AG09309 (cell line): ENCODE measurements at regions not wholly inside any gene's neighbourhood (a gene's known extent, or its start where the extent isn't known, plus 50 kb on each side); places are given as distances from the start of the nearest gene placed in this dataset.

ENCODE experiments used
- DNase-seq: peaks from one replicate; pipeline ENCODE4 v3.0.0-alpha.2; 2010; ENCODE audit warnings: low read depth
- H3K4me3 ChIP-seq: 2 replicates; pipeline ENCODE4 v1.5.1; 2011; ENCODE audit warnings: mild to moderate bottlenecking, low read depth, low read length, moderate library complexity; ENCODE audit not compliant: control insufficient read depth
- TF ChIP-seq, protein P1 (sequence below): IDR thresholded peaks from 2 replicates; pipeline ENCODE4 v1.5.1; 2011; ENCODE audit warnings: mild to moderate bottlenecking, low read depth, low read length, inconsistent platforms; ENCODE audit not compliant: insufficient read depth, control insufficient read depth; ENCODE audit errors: missing control alignments

DNA sequence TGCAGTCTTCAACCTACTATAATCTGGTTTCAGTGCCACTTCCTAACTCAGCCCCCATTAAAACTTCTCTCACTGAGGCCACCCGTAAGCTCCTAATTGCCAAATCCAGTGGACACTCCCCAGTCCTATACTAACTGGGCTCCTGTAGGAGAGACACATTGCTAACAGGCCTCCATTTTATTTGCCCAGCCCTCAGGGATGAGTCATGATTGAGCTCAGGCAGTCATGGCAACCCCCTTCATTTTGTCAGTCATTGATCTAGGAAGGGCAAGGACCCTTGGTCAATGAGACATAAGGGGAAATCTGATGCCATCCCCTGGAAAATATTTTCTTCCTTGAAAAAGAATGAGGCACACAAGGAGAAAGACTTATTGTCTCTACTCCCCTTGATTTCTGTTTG is 70.1 kb upstream of the HIF1A start:
- DNase-seq: no peak
- TF ChIP-seq, protein P1, sequence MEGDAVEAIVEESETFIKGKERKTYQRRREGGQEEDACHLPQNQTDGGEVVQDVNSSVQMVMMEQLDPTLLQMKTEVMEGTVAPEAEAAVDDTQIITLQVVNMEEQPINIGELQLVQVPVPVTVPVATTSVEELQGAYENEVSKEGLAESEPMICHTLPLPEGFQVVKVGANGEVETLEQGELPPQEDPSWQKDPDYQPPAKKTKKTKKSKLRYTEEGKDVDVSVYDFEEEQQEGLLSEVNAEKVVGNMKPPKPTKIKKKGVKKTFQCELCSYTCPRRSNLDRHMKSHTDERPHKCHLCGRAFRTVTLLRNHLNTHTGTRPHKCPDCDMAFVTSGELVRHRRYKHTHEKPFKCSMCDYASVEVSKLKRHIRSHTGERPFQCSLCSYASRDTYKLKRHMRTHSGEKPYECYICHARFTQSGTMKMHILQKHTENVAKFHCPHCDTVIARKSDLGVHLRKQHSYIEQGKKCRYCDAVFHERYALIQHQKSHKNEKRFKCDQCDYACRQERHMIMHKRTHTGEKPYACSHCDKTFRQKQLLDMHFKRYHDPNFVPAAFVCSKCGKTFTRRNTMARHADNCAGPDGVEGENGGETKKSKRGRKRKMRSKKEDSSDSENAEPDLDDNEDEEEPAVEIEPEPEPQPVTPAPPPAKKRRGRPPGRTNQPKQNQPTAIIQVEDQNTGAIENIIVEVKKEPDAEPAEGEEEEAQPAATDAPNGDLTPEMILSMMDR: no peak
- no peak overlapping the region for H3K4me3 ChIP-seq

DNA sequence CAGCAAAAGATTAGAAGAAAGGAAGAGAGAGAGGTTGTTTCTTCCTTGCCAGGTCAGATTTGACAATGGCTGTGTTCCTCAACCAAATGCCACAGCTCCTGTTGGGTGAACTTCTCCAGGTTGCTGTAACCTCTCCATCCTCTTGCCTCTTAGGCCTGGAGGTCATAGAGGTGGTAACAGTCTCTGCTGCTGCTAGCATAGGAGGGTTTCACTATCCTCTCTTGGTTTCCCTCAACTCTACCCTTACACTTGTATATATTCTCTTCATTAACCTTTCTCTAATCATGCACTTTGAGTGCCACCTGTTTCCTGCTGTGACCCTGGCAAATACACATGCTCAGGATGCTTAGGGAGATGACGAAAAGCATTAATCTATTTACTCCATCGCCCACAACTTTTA is 67.7 kb upstream of the HIF1A start:
- TF ChIP-seq, protein P1: no peak
- no peak for DNase-seq
- H3K4me3 ChIP-seq: no peak overlapping the region

DNA sequence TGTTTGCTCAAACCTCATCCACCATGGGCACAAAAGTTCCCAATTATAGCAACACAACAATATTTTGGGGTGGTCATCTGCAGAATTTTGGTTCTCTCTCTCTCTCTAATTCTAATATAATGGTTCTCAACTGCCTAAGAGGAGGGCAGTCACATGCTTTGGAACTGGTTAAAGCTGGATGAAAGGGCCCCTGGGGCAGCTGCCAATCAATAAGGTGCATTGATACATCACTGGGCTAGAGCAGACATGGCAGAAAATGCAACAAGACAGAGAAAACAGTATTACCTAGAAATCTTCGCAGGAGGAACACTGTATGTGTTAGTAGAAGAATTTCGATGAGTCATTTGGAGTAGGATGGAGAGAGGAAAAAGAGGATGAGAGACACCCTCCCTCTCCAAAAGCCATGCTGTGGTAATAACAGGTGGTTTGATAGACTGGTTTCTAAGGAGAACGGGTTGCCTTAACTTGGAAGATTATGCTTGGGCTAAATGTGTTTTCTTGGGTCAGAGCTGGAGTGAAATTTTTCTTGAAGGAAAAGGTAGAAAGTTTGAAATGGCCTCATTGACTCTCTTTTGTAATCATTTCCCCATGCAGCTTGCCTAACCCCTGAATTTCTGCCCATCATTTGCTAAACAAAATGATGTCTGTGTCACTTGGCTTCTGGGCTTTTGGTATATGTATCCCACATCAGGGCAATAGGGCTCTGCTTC is 67.1 kb upstream of the HIF1A start:
- no peak for DNase-seq
- TF ChIP-seq, protein P1: no peak
- H3K4me3 ChIP-seq: no peak overlapping the region

DNA sequence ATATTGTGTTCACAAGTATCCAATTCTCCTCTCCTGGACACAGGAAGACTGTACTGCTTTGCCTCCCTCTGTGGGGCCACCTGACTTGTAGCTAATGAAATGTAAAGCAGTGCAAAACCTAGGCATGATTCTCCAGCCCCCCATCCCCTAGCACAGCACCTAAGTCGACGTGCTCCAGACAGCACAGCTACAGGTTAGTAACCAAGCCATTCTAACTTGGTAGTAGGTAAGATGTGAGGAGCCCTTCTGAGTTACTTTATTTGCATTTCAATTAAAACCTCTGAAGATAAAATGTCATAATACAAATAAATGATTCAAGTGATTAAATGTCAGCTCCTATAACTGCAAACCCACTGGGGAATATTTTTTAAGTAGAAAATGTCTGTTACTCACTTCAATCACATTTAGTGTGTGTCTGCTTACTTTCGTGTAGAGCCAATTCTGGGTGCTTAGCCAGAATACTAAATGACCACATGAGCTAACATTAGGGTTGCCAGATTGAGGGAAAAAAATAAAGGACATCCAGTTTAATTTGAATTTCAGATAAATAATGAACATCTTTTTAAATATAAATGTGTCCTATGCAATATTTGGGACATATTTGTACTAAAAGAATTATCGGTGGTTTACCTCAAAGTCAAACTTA is 64.8 kb upstream of the HIF1A start:
- H3K4me3 ChIP-seq: no peak overlapping the region
- no peak for DNase-seq
- TF ChIP-seq, protein P1: no peak

DNA sequence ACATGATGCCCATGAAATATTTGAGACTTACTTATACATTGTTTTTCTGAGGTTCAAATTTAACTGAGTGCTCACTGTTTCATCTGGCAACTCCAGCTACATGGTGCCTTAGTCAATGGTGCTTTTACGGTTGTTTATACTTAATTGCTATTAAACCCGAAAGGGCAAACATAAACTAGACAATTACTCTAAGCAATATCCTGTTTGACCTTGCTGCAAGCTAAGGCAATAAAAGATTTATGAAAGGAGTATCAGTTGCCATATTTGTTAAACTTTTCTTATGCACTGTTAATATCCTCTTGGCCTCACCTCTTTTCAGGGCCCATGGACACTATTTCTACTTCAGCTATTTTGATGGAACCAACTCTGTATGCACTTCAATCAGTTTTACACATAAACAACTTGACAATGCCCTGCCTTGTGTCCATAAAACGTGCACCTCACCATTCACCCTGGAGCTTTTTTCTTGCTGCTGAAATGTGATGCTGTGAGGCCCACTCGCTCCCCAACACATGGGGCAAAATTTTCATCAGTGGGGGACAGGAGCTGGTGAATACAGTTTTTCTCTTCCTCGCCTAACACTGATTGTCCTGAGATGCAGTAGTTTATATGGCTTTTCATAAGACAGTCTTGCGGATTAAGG is 64.1 kb upstream of the HIF1A start:
- TF ChIP-seq, protein P1: no peak
- no peak for DNase-seq
- H3K4me3 ChIP-seq: no peak overlapping the region

DNA sequence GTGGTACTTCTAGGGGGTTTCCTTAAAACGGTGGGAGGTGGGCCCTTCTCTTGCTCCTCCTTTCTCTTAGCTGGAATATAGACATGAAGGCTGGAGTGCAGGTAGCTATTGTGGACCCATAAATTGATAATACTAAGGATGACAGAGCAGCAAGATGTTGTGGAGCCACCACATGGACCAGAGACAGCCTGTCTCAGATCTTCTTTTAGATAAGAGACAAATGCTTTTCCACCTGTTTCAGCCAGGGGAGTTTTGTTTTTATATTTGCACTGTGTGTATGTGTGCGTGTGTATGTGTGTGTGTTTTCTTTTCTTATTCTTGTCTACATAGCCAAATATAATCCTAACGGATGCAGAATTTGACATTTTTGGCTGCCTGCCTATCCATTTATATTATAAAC is 62.9 kb upstream of the HIF1A start:
- TF ChIP-seq, protein P1: no peak
- H3K4me3 ChIP-seq: no peak overlapping the region
- DNase-seq: no peak
